ENCODE measurements at regions not wholly inside any gene's neighbourhood (a gene's known extent, or its start where the extent isn't known, plus 50 kb on each side); places are given as distances from the start of the nearest gene placed in this dataset.

DNA sequence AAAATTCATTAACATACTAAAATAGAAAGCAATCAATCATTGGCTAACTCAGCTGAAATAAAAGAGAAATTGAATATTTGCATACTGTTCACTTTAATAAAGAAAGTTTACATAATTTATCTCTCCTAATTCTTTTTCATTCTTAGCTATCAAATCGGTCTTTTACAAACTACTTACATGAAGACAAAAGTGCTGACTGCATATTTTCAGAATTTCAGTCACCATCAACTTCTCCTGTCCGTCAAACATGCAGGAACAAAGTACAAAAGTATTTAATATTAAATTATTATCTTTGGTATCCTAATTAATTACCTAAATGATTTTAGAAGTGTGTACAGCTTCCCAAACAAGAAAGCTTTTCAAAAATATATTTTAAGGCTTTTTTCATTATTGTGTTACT, 248.4 kb downstream of the CYLC2 start:
- TF ChIP-seq, protein P1, sequence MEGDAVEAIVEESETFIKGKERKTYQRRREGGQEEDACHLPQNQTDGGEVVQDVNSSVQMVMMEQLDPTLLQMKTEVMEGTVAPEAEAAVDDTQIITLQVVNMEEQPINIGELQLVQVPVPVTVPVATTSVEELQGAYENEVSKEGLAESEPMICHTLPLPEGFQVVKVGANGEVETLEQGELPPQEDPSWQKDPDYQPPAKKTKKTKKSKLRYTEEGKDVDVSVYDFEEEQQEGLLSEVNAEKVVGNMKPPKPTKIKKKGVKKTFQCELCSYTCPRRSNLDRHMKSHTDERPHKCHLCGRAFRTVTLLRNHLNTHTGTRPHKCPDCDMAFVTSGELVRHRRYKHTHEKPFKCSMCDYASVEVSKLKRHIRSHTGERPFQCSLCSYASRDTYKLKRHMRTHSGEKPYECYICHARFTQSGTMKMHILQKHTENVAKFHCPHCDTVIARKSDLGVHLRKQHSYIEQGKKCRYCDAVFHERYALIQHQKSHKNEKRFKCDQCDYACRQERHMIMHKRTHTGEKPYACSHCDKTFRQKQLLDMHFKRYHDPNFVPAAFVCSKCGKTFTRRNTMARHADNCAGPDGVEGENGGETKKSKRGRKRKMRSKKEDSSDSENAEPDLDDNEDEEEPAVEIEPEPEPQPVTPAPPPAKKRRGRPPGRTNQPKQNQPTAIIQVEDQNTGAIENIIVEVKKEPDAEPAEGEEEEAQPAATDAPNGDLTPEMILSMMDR (conservative IDR thresholded peaks at IDR 0.05; ENCODE audit: low read depth, low read length): no peak
- TF ChIP-seq EZH2 (IDR thresholded peaks at IDR 0.05; ENCODE audit: low read length, unreplicated experiment): no peak
